ENCODE measurements at regions not wholly inside any gene's neighbourhood (a gene's known extent, or its start where the extent isn't known, plus 50 kb on each side); places are given as distances from the start of the nearest gene placed in this dataset.

- TF ChIP-seq USF2 (IDR thresholded peaks at IDR 0.05; ENCODE audit: borderline replicate concordance, low read depth, low read length) (no peak), ZNF274 (IDR thresholded peaks at IDR 0.05; ENCODE audit: insufficient read depth, insufficient read length) (no peak), POLR2AphosphoS5 (IDR thresholded peaks at IDR 0.05; ENCODE audit: low read length) (no peak), SKIL (IDR thresholded peaks at IDR 0.05; ENCODE audit: low read depth, poor library complexity, severe bottlenecking) (no peak), ATF7 (IDR thresholded peaks at IDR 0.05; ENCODE audit: low read depth) (no peak), TBL1XR1 (IDR thresholded peaks at IDR 0.05; ENCODE audit: low read depth, low read length) (no peak), SREBF2 (IDR thresholded peaks at IDR 0.05; ENCODE audit: low read length) (no peak), RELA (IDR thresholded peaks at IDR 0.05; ENCODE audit: borderline replicate concordance, partially characterized antibody) (no peak), ZZZ3 (IDR thresholded peaks at IDR 0.05; ENCODE audit: control insufficient read depth, insufficient read length, low read depth) (no peak), NRF1 (conservative IDR thresholded peaks at IDR 0.05; ENCODE audit: low read depth, low read length) (no peak)
Measured at GRCh38 chr11:44368886-44369285, 58.9 kb upstream of the ALX4 start.

All from GM12878 (cell line).